ENCODE measurements at regions not wholly inside any gene's neighbourhood (a gene's known extent, or its start where the extent isn't known, plus 50 kb on each side); places are given as distances from the start of the nearest gene placed in this dataset.
A peak's percentile ranks its signal among the peaks of the same experiment; 100 is the strongest.

- no peak for DNase-seq (ENCODE audit: low read depth)
Measured at GRCh38 chr7:47043304-47043703, 538.6 kb downstream of the TNS3 start.

GRCh38 chr7:47042669-47043068, 539.2 kb downstream of the TNS3 start:
- DNase-seq (ENCODE audit: low read depth) = no peak

DNA sequence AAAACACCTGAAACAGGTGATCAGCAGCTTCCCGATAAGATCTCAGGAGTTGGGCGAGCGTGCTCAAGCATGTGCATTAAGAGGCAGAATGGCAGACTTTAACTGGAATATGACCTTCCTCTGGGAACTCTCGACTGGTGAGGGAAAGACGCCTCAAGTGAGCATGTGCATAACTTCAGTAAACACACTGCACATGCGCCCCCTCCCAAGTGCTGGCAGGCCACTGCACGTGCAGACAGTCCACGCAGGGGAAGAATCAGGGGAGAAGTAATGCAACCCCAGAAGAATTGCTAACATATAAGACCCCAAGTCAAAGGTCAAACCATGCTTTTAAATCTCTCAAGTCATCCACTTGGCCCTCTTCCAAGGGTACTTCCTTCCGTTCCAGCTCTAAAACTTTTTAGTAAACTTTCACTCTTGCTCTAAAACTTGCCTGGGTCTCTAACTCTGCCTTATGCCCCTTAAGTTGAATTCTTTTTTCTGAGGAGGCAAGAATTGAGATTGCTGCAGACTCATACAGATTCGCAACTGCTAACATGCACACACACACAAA, 541.0 kb downstream of the TNS3 start:
- DNase-seq (ENCODE audit: low read depth) = no peak

DNA sequence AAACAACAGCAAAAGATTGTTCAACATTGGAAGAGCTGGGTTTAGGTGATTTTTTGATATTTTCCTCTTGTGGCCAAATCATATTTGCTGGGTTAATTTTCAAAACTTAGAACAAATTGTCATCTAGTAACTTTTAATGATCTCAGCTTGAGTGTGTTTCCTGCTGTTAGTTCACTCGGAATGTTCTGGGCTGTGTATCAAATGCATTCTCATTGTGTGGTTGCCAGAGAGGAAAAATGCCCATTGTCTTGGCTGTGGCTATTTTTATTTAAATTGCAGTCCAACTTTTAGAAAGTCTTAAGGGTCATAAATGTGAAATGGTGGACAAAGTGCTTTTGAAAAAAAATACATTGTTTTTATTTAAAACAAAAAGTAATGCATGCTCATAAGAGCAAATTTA, 542.0 kb downstream of the TNS3 start:
- peak; percentile 6 for DNase-seq (ENCODE audit: low read depth)

GRCh38 chr7:47039089-47039648, 542.7 kb downstream of the TNS3 start:
- DNase-seq (ENCODE audit: low read depth) = no peak

DNA sequence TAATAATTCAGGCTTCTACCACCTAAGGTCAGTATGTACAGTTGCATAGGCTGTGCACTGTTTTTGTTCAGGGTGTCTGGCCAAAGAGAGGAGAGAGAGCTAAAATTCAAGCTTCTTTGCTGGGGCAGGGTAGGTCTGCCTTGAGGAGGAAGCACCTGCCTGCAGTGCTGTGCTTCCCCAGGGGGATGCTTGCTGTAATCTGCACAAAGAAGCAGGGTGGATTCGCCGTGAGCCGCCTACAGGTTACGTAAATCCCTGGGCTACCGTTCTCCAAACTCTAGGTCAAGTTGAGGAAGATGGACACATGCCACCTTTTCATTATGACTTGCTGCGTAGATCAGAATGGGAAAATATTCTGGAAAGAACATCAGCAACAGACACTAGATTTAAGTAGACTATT, 543.3 kb downstream of the TNS3 start:
- DNase-seq (ENCODE audit: low read depth) = no peak

DNA sequence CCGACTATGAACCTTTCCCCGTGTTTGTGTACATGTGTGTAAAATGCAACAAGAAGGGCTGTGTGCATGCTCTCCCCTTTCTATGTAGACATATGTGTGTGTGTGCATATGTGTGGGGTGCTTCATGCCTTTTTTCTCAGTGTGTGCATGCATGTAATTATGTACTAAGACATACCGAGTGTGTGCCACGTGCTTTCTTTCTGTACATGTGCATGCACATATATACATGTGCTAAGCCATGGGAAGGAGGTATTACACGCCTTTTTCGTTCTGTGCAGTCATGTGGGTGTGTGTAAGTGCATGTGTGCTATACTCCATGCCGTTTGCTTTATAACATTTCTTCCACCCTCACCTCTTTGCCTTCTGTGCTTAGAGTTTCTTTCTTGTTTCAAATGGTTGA, 544.3 kb downstream of the TNS3 start:
- no peak for DNase-seq (ENCODE audit: low read depth)

GRCh38 chr7:47036909-47037308, 545.0 kb downstream of the TNS3 start:
- no peak for DNase-seq (ENCODE audit: low read depth)

DNA sequence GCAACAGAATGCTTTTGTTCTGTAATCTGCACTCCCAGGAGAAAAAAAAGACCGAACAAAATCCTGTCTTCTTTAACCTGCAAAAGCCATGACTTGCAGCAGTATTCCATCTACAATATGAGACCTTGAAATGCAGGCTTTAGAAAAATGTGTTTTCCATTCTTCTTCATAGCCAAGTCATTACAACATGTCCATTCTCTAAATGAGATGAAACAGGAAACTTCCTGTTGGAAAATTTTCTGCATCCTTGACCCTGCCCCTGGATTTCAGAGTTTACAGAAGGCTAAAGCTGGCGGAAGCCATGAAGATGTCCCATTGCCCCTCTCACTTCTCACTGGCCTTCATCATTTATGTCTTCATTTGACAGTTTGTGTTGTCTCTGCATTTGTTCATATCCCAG, 546.4 kb downstream of the TNS3 start:
- DNase-seq (ENCODE audit: low read depth) = no peak

DNA sequence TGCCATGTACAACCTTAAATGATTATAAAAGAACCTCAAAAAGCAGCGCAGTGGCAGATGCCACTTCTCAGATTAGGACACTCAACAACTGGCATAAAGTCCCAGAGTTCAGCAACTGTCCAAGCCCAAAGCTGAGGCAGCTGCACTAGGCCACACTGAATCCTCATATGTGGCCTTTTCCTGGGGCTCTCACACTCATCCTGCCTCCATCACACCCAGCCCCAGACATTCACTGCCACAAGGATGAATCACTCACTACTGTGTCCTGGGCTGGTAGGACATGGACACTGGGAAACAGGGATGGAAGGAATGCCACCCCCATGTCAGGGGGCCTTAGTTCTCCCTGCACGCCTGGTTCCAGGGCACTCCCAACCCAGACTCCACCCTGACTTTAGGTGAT, 547.7 kb downstream of the TNS3 start:
- DNase-seq (ENCODE audit: low read depth) = peak; percentile 13

GRCh38 chr7:47032536-47032908, 549.4 kb downstream of the TNS3 start:
- DNase-seq (ENCODE audit: low read depth) = no peak

- DNase-seq (ENCODE audit: low read depth) = no peak
Measured at GRCh38 chr7:47031786-47032535, 550.0 kb downstream of the TNS3 start.

DNA sequence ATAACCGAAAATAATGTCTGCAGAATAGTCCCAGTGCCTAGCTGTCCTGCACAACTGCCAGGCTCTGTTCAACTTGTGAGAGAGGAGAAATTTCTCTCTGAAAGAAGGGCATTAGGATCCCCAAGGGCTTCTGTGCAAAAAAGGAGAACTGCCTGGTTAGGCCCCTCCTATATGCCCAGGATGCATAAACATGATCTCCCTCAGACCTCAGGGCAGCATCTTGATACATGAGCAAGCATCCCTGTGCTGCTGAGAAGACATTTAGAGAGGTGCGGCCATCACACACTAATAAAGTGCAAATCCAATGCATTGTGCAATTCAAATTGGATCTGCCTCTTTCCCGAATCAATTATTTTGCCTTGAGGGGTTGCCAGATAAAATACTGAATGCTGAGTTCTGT, 553.6 kb downstream of the TNS3 start:
- no peak for DNase-seq (ENCODE audit: low read depth)

DNA sequence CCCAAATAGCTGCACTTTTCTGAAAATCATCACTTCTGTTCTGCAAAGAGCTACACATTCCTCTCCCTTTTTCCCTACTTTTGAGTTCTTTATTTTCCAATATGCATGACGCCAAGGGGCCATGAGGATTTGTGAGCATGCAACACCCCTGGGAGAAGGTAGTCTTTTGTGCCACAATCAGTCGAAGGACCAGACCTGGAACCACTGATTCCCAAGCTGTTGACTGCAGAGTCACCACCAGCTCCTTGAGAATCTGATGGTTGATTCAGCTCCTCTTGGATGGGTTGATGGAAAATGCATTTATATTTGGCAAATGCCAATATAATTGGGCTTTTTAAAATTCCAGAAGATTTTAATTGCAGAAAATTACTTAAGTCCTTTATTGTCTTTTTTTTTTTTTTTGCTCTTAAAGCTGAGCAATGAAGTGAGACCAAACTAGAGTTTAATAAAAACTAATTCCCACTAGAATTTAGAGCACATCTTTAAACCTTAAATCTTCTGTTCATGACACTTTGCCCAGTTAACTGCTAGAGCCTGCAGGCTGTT, 554.1 kb downstream of the TNS3 start:
- DNase-seq (ENCODE audit: low read depth) = no peak

- no peak for DNase-seq (ENCODE audit: low read depth)
Measured at GRCh38 chr7:47026780-47027361, 555.0 kb downstream of the TNS3 start.

DNA sequence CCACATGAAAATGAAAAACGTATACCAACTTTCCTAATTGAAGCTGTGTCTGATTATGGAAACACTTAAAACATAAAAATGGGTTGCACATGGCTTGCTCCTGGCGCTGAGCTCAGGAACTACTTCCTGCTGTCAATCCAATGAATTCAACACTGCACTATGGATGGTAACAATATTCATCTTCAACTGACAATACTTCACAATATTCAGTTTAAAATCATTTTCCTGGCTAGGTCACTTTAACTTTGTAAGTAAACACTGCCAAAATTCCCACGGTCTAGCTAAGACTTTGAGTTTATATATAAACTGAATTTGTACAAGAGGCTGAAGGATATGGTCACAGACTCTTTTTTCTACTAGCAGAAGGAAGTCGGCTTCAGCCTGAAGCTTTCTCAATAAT, 556.9 kb downstream of the TNS3 start:
- no peak for DNase-seq (ENCODE audit: low read depth)

DNA sequence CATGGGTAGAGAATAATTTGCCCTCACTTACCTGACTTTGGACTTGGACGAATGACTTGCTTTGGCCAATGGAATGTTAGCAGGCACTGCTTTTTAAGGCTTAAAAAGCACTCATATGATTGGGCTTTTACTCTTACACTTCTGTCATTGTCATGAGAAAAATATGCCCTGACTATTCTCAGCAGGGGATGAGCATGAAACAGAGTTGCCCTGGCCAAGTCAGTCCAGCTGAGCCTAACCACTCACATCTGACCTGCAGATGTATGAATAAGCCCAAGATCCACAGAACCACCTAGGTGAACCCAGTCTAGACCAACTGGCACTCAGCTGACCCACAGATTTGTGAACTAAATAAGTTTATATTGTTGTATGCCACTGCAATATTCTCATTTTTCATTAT, 573.5 kb downstream of the TNS3 start:
- DNase-seq (ENCODE audit: low read depth) = no peak

- no peak for DNase-seq (ENCODE audit: low read depth)
Measured at GRCh38 chr7:47007471-47007870, 574.4 kb downstream of the TNS3 start.

- DNase-seq (ENCODE audit: low read depth) = no peak
Measured at GRCh38 chr7:47000561-47000960, 581.4 kb downstream of the TNS3 start.

DNA sequence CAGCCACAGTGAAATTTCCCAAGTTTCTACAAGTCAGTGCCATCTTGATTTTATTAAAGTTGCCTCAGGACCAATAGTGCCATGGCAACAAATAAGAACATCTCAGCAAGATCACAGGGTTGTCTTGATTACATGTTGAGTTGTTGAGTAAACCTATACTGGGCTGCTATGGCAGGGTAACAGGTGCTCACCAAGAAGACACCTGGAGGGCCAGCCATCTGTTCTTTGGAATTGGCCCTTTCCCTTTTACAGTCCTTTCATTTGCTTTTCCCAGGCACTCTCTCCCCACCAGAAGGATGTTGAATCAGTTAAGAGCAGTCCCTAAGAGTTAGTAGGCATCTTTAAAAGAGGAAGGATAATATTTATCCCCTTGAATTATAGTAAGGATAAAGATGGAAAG, 582.0 kb downstream of the TNS3 start:
- DNase-seq (ENCODE audit: low read depth) = no peak

GRCh38 chr7:46996972-46997371, 584.9 kb downstream of the TNS3 start:
- DNase-seq (ENCODE audit: low read depth) = no peak

DNA sequence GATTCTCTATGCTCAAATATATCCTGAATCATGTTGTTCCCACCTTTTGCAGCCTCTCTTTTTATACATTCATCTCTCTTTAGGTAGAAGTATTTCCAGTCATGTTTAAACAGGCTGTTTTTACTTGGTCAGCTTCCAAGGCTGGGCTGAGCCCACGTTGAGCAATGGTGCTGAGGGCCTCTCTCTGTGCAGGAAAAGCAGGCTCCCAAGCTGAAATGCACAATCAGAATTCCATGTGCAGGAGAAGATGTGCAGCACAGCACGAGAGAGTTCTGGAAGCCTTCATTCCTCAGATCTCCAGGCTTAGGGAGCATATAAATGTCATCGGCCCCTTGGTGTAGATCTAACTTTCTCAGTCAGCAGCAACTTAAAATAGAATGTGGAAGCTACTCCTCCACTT, 588.5 kb downstream of the TNS3 start:
- no peak for DNase-seq (ENCODE audit: low read depth)

DNA sequence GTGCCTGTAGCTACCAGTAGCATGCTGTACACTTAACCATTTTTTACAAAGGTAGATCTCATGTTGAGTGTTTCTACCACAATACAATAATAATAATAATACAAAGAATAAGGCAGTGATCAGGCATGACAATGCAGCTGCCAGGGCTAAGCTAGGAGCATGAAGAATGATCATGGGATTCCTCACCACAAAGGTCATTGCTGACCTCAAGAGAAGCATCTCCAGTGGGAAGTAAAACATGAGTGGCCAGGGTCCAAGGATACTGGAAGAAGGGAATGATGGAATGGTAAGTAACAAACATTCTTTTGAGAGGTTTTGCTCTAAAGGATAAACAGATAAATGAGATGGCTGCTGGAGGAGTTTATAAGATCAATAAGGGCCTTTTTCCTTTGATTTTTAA, 591.1 kb downstream of the TNS3 start:
- DNase-seq (ENCODE audit: low read depth) = no peak
